Activated effector memory CD4-positive, alpha-beta T cell treated with anti-CD3 and anti-CD28 coated beads, Interleukin-2, amount 50 U/mL, for 16 hours (primary cell): ENCODE measurements at regions not wholly inside any gene's neighbourhood (a gene's known extent, or its start where the extent isn't known, plus 50 kb on each side); places are given as distances from the start of the nearest gene placed in this dataset.
A peak's percentile ranks its signal among the peaks of the same experiment; 100 is the strongest.

Experiments
- DNase-seq: peaks from one replicate; pipeline ENCODE4 v3.0.0-alpha.2; 2020

GRCh38 chr2:191565647-191566198 is 112.2 kb upstream of the NABP1 start:
- DNase-seq = no peak

GRCh38 chr2:191566344-191566743 is 111.6 kb upstream of the NABP1 start:
- peak; percentile 86 for DNase-seq

GRCh38 chr2:191567206-191567605 is 110.7 kb upstream of the NABP1 start:
- DNase-seq = no peak

GRCh38 chr2:191569025-191569424 is 108.9 kb upstream of the NABP1 start:
- DNase-seq = no peak

GRCh38 chr2:191571163-191571769 is 106.7 kb upstream of the NABP1 start:
- DNase-seq = no peak

GRCh38 chr2:191572319-191572718 is 105.6 kb upstream of the NABP1 start:
- DNase-seq = no peak

- no peak for DNase-seq
Measured at GRCh38 chr2:191573216-191573615, 104.7 kb upstream of the NABP1 start.

GRCh38 chr2:191574232-191574631 is 103.7 kb upstream of the NABP1 start:
- DNase-seq = no peak

- no peak for DNase-seq
Measured at GRCh38 chr2:191577605-191578004, 100.3 kb upstream of the NABP1 start.

GRCh38 chr2:191578031-191578430 is 99.9 kb upstream of the NABP1 start:
- DNase-seq = no peak

GRCh38 chr2:191580581-191580980 is 97.4 kb upstream of the NABP1 start:
- no peak for DNase-seq

- no peak for DNase-seq
Measured at GRCh38 chr2:191581003-191581402, 96.9 kb upstream of the NABP1 start.

GRCh38 chr2:191582355-191582754 is 95.6 kb upstream of the NABP1 start:
- DNase-seq = no peak

- no peak for DNase-seq
Measured at GRCh38 chr2:191591025-191591424, 86.9 kb upstream of the NABP1 start.

- no peak for DNase-seq
Measured at GRCh38 chr2:191593622-191594385, 84.1 kb upstream of the NABP1 start.

- no peak for DNase-seq
Measured at GRCh38 chr2:191597186-191597751, 80.7 kb upstream of the NABP1 start.

- DNase-seq = no peak
Measured at GRCh38 chr2:191598296-191598695, 79.6 kb upstream of the NABP1 start.

GRCh38 chr2:191601060-191601459 is 76.9 kb upstream of the NABP1 start:
- DNase-seq = no peak

GRCh38 chr2:191604154-191604553 is 73.8 kb upstream of the NABP1 start:
- DNase-seq = no peak

- no peak for DNase-seq
Measured at GRCh38 chr2:191607096-191607495, 70.8 kb upstream of the NABP1 start.

- no peak for DNase-seq
Measured at GRCh38 chr2:191610756-191611155, 67.2 kb upstream of the NABP1 start.

GRCh38 chr2:191611614-191612013 is 66.3 kb upstream of the NABP1 start:
- DNase-seq = no peak

GRCh38 chr2:191612496-191612895 is 65.4 kb upstream of the NABP1 start:
- no peak for DNase-seq

- no peak for DNase-seq
Measured at GRCh38 chr2:191614759-191615158, 63.2 kb upstream of the NABP1 start.
